Ovary (tissue), 3 donors: ENCODE measurements at regions not wholly inside any gene's neighbourhood (a gene's known extent, or its start where the extent isn't known, plus 50 kb on each side); places are given as distances from the start of the nearest gene placed in this dataset.

Source experiments
- EP300 ChIP-seq: sonication (generic); formaldehyde crosslinking; IDR thresholded peaks from one replicate; pipeline ENCODE4 v1.6.1; 2017; ENCODE audit warnings: antibody characterized with exemption
- POLR2A ChIP-seq: fragments of 450-650 bp; IDR thresholded peaks from one replicate; pipeline ENCODE4 v1.6.1; 2017; ENCODE audit warnings: antibody characterized with exemption, mild to moderate bottlenecking, moderate library complexity
- TF ChIP-seq, protein P1 (sequence below), 3 donors: fragments of 450-650 bp in 2 of 3; fragments of 200-600 bp in 1 of 3; IDR thresholded peaks; one replicate each; pipeline versions ENCODE4 v1.5.1 to v1.8.0; 2016 to 2022; ENCODE audit warnings: antibody characterized with exemption in 3 of 3, mild to moderate bottlenecking in 1 of 3
- donor health status: DM: no; HTN: no; CAD: no.

DNA sequence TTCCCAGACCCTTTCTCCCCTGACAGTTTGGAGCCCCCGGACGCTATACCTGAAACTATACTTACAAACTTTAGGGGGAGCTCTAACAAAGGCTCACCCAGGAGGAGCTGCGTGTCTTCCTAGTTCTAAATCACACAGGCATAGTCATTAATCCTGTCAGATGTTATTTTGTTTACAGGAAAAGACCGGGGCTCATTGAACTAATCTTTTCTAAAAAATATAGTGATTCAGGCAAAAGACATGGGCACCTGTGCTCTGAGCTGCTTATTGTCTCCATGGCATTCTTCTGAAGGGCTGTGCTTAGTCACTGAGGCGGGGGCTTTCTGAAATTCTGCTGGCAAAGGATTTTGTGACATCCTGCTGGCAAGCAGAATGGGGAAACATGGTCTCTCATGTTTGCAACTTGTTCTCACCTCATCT lies 1577.0 kb downstream of the NCAM2 start:
- TF ChIP-seq EP300, result no peak
- no peak for TF ChIP-seq POLR2A
- TF ChIP-seq, protein P1, sequence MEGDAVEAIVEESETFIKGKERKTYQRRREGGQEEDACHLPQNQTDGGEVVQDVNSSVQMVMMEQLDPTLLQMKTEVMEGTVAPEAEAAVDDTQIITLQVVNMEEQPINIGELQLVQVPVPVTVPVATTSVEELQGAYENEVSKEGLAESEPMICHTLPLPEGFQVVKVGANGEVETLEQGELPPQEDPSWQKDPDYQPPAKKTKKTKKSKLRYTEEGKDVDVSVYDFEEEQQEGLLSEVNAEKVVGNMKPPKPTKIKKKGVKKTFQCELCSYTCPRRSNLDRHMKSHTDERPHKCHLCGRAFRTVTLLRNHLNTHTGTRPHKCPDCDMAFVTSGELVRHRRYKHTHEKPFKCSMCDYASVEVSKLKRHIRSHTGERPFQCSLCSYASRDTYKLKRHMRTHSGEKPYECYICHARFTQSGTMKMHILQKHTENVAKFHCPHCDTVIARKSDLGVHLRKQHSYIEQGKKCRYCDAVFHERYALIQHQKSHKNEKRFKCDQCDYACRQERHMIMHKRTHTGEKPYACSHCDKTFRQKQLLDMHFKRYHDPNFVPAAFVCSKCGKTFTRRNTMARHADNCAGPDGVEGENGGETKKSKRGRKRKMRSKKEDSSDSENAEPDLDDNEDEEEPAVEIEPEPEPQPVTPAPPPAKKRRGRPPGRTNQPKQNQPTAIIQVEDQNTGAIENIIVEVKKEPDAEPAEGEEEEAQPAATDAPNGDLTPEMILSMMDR (IDR thresholded peaks at IDR 0.05), result no peak
